SHP77 treated with DMSO at 0.1 percent for 48 hours (cell line): ENCODE measurements at regions not wholly inside any gene's neighbourhood (a gene's known extent, or its start where the extent isn't known, plus 50 kb on each side); places are given as distances from the start of the nearest gene placed in this dataset.
"Not testable (repeated sequence)": the region's sequence is repeated elsewhere in the genome, so short reads cannot be mapped to it uniquely, and the experiment has no call there.

Experiments used
- DNase-seq: peaks from one replicate; lab custom pipeline; 2025; lab: John Stamatoyannopoulos, UW

DNA sequence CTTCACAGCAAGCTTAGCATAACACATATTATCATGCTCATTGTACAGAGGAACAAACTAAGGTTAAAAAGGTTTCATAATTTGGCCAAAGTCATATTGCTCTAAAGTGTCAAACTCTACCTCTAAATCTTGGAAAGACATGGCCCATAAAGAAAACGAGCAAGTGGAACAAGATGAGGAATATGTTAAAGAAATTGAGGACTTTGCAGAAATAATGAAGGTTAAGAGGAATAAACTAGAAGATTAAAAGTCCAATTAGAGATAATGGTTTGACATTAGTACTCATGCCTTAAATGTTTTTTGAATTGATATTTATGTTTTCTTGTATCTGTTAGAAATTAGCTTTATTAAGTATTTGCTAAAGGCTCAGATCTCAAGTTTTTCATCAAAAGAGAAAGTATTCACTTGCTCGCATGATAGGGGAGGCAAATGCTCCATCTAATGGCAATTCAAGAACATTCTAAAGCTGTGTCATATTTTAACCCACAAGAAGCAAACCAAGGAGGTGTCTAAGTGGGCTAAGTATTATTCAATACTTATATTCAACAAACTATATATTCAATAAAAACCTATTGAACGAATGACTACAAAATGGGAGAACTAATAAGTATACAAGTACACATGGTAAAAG, 192.9 kb upstream of the SPTLC3 start:
- no peak for DNase-seq

DNA sequence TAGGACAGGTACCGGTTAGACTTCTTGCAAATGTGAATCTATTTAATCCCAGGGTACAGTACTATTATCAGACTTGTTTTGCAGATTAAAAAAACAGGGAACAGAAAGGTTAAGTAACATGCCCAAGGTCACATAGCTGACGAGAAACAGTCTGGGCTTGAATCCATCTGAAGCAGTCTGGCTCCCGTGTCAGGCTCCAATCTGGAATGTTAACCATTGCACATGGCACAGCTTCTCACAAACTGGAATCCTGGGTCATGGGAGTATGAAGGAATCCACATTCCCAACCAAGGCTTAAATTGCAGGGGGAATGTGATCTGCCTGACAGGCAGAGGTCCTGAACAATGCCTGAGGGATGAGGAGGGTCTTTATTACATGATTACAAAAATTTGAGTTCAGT, 187.5 kb upstream of the SPTLC3 start:
- DNase-seq: no peak

DNA sequence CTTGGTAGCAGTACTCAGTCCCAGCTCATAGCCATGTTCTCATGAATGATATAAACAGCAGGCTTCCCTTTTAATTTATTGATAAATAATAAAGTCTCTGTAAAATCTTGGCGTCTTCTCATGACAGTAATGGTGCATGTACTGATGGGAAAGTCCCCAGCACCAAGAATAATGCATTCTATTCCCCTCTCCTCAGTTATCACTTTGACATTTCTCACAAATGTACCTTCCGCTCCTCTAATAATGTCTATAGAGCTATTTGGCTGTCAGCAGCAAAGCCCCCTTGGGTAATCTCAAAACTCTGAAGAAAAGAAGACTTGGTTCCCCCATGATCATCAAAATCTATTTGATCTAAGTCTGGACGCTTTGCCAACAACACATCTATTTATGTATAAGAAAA, 185.0 kb upstream of the SPTLC3 start:
- DNase-seq: no peak

DNA sequence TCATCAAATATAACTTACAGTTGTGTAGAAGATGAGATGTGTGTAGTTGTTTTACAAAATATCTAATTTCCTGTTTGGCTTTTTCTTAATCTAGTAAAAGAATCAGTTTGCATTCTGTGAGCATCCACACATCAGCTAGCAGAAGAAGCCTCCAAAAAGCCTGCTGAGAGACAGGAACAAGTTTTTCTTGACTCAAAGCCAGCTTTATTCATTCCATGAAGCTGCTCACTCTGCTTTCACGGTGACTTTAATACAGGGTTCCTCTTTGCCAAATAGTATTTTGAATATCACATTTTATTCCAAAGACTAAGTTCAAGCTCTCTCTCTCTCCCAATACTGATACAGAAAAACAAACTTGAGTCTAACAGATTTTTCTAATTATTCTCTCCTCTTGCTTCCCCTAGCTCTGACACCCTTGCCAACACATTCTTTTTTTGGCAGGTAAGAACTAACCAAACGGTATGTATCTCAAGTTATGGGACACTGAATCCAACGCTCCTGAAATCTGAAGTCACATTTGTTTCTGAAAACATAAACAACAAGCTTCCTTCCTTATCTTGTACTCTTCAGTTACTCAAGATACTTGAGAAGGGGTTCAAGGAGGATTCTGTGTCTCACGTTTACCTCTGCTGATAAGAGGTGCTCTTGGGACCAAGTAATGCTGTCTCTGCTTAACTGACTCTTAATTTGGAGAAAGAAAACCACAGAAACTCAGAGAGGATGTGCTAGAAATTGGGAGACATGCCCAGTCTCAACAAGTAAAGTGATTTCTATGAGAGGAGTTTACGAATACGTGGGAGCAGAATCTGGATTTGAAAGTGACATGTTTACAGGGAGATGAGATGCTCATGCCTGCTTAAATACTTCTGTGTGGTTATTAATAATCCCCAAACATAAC, 184.2 kb upstream of the SPTLC3 start:
- DNase-seq: no peak

DNA sequence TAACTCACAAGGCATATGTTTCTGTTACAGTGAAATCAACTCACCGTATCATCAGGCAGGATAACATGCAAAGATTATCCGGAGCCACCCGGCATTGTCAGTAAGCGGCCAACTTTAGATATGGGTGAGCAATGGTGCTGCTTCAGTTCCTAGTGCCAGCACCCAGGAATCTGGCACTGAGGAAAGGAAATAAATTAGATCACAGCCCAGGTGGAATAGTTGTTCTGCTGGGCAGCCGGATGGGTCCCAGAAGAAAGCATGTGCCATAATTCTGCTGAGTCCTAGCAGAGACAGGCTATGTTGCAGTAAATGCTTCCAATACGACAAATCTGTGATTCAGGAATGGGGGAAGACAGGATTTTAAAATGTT, 183.6 kb upstream of the SPTLC3 start:
- DNase-seq: no peak

DNA sequence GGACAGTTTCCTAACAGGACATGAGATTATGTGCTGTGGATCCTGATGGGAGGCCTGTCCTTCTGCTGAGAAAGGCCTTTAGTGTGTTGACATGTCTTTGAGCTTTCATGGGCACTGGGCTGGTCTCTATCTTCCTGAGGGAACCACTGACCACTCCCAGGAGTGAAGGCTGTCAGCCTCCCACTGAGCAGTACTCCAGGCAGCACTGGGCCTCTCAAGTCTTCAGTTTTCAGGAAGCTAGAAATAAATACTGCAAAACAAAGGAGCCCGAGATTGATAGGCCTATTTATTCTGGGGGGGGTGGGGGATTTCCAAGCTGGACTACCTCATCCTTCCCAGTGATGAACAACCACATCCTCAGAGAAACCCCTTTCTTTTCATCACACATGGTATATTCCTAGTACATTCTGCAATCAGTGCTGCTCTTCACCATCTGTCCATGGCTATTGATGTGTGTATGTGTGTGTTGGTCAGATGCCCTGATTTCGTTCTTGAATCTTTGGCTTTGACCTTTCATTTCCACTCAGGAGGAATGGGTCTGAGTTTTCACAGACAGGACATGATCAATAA, 180.9 kb upstream of the SPTLC3 start:
- DNase-seq: no peak

DNA sequence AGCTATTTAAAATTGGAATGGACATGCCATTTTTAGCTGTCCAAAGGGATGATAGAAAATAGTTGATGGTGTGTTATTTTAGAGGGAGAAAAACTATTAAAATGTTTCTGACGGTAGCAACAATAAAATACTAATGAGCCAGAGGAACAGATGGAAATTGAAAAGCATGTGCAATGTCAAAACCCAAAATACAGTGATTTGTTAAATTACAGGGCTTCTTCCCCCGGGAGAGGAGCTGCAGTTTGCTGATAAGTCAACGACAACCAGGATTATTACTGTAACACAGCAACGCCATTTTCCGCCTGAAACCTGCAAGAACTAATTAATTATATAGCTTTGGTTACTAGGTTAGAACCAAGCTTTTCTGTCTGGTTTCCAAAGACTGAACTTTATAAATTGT, 179.6 kb upstream of the SPTLC3 start:
- no peak for DNase-seq

DNA sequence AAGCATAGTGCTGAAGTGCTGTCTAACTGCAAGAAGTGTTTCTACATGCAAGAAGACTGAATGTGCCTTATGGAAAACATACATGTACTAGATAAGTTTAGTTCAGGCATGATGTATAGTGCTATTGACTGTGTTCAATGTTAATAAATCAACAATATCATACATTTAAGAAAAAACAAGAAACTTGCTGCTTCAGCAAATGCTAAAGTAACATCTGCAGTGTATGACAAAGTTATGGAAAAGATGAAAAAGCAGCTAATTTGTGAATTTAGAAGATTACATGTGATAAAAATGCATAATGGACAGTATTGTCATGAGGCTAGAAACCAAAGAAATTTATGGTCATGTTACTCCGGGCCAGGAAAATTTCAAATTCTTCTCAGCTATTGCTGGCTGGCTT, 174.9 kb upstream of the SPTLC3 start:
- no peak for DNase-seq

DNA sequence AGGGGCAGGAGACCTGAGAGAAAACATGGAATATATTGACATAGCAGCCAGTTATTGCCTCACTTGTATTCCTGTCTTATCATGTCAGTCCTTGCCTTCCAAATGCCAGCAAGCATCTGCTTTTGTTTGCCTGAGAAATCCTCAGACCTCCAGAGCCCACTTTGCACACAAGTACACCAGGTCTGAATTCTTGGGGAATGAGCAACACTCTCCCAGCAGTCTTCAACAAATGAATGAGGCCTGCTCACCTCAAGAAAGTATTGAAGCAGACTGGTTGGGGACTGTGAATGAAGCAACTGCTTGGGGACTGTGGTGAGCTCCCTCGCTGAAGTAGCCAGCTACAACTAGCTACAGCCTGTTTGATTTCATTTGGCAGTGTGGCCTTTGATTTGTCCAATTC, 172.8 kb upstream of the SPTLC3 start:
- DNase-seq: no peak

DNA sequence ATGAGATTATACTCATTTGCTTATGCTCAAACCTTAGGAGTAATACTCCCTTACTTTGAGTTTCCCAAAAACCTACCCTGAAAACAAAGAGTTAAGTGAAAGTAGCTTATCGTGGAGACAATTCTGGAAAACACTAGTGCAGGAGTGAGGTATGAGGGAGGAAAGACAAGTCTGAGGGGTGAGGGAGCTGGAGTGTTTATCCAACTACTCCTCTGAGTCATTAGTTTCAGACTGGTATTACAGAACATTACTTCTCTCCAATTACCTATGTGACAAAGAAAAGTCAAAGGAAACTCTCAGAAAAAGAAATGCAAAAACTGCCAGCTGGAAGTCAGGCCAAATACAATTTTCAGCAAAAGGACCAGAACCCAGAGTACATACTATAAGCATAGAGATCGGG, 171.1 kb upstream of the SPTLC3 start:
- no peak for DNase-seq

DNA sequence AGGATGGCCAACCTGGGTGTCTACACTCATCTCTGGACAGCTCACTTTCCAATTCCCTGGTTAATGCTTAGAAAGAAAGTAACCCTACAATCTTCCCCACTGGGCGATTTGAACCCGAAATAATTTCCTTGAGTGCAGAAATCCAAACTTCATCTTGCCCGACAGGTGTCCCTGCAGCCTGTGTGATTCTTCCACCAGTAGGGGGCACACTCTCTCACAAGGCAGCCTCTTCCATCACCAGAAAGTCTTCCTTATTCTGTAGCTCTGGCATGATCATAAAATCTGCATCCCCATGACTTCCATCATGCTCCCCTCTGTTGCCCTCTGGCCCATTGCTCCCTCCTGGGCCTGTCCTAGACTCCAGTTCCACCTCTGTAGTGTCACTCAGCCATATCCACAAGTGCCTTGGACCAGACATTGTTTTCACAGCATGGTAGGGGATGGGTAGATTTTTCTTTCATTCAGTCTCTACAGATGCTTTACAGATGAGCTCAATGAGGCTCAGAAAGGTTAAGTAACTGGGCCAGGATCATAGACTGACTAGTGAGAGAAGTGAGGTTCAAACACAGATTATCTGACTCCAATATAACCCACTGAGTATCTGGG, 170.4 kb upstream of the SPTLC3 start:
- no peak for DNase-seq

DNA sequence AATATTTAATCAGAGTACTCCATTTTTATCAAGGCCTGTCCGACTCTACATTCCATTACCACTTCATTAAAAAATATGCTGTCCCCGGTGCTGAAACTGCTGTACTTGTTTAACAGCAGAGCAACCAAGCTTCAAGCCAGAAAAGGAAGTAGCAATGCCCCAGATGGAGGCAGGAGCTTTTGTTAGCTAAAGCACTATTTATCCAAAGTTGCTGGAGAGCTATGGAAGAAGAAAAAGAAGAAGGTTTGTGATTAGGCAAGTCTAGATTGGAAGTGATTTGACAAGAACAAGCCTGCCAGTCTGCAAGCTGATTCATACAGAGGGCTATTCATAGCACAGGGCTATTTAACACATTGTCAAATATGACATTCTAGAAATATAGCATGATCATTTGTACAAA, 160.9 kb upstream of the SPTLC3 start:
- DNase-seq: no peak

DNA sequence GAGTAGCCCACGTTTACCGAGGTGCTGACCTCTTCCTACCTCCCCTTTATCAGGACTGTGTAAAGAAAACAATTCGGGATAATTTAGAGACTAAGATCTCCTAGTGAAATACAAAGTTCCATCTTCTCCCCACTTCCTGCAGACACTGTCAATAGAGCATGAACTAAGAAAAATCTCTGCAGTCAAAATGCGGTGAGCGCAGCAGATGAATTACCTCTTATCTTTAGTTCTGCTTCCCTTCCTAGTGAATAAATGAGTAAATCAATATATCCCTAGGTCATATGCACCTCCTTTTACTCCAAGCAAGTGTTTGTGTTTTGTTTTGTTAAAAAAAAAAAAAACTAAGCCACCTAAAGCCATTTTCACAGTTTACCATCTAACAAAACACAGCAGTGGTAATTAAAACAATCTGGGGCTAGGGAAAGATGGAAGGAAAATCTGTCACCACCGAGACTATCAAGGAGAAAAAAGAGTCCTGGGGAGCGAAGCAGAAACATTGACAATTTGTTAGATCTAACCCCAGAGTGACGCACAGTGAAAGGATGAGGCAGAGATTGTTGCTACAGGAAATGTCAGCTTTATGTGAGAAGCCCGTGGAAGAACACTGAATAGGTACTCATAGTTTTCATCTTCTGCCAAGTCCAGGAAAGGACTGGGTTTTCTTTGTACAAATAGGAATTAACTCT, 159.4 kb upstream of the SPTLC3 start:
- DNase-seq: no peak

DNA sequence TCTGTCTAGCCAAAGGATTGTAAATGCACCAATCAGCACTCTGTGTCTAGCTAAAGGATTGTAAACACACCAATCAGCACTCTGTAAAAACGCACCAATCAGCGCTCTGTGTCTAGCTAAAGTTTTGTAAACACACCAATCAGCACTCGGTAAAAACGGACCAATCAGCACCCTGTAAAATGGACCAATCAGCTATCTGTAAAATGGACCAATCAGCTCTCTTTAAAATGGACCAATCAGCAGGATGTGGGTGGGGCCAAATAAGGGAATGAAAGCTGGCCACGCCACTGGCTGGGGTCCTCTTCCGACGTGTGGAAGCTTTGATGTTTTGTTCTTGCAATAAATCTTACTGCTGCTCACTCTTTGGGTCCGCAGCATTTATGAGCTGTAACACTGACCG, 151.1 kb upstream of the SPTLC3 start:
- DNase-seq: not testable (repeated sequence)

DNA sequence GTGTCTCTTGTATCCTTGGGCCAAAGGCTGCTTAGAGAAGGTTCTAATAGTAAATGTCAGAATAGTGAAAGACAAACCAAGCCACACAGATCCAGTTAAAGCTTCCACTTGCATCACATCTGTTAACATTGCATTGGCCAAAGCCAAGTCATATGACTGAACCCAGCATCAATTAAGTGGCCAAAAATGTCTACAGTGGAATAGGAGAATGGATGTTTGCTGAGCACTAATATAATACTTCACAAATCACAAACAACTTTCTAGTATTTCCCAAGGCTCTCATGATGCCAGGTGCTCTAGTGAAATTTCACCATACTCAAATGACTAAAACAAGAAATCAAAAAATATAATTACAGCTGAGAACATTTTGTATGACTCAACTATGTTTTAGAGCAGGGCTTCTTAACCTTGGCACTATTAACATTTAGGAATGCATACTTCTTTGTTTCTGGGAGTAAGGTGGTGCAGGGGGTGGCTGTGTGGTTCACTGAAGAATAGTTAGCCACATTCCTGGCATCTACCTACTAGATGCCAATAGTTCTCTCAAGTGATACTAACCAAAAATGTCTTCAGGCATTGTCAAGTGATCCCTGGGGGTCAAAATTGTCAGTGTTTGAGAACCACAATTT, 148.0 kb upstream of the SPTLC3 start:
- no peak for DNase-seq

DNA sequence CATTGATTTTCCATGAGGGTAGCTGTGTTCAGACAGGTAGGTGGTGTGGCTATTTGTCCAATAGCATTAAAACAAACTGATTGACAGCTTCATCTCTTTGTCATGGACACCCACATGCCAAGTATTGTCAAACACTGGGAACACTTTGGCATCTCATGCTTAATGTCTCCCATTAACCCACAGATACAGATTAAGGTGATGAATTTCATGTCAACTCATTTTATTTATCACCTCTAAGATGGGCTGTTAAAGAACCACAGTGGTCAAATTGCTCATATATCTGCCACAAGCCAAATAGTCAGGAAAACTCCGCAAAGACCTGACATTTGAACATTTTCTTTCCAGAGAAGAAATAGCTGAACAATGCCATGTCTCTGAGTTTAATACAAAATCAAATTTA, 139.1 kb upstream of the SPTLC3 start:
- DNase-seq: no peak

DNA sequence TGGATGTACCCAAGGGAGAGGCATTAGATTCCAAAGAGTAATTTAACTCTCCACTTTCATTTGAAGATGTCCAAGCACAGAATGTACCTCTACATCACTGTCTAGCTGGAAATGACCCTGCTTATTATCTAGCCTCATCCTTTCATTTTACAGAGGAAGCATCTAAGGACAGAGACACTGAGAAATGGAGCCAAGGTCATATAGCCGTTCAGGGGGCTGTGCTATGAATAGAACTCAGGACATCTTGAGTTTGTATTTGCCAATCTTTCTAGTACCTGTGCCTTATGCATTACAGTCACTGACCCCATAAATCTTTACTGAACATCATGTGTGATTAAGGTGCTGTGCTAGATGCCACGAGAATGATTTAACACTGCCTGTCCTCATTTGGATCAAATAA, 138.2 kb upstream of the SPTLC3 start:
- no peak for DNase-seq

DNA sequence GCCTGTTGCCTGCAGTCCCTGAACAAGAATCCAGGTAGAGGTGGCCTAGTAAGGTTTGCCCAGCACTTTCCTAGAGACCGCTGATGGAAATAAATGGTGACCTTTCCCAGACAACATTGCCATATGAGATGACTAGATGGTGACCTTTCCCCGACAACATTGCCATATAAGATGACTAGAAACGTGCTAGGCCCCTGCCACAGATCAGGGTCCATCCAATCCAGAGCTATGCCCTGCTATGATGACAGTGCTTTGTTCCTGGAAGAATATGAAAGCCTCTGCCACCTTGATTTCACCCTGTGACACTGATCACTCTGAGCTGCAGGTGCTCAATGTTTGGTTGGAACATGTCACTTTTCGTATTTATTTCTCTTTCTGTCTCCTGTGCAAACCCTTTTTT, 133.8 kb upstream of the SPTLC3 start:
- no peak for DNase-seq

DNA sequence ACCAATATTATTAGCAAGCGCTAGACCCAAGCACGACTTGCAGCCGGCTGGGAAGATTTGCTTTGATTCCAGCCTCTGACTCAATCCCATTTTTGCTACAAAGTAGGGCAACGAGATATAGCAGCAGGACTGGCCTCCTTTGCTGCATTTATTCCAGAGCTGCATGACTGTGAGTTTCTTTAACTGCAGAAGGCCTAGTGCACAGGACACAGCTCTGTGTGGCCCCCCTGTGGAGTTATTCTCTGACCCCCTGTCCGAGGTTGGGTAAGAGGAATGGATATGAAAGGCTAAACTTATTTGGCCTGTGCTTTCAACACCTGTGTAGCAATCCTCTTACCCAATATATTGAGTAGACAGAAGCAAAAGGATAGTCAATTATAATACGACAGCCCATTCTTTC, 133.3 kb upstream of the SPTLC3 start:
- DNase-seq: no peak

DNA sequence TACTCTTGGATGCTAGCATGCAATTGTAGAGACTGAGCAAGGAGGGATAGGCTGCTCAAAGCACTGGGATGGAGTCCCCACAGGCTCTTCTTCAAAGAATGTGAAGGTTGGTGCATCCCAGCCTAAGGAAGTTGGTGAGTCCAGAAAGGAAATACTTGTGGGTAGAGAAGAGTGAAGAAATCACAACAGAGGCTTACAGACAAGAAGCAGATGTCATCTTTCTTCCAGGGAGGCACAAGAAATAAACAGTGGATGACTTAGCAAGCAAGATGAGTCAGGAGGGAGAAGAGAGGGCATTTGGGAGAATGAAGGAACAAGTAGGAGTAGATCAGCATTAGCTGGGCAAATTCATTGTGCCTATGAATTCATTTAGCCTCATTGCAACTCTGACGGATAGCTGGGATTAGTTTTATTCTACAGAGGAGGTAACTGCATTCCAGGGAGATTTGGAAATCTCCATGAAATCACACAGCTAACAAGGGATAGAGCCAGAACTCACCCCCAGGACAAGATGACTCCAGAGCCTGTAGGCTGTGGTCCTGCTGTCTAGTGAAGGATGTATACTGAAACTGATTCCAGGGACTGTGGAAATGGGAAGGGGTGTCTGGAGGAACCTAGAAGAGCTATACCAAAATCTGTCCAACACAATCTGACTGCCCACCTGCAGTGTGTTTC, 125.8 kb upstream of the SPTLC3 start:
- DNase-seq: no peak

DNA sequence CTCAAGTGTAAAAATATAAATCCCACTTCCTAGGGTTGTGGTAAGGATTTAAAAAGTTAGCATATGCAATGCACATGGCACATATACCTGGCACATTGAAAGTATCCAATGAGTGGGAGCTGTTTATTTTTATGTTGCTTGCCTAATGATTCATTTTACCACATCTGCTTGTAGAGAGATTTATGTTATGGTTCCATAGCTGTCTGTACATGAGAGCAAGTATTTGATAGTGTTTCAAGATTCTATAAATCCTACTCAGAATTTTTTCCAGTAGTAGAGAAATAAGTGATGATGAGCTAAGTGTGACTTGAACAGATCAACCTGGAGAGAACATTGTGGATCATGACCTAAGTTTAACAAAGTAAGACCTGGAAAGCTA, 125.3 kb upstream of the SPTLC3 start:
- DNase-seq: no peak
